ENCODE measurements at regions not wholly inside any gene's neighbourhood (a gene's known extent, or its start where the extent isn't known, plus 50 kb on each side); places are given as distances from the start of the nearest gene placed in this dataset.

GRCh38 chr19:33902395-33902794 is 105.7 kb downstream of the KCTD15 start:
- no peak for DNase-seq
- TF ChIP-seq, protein P1, sequence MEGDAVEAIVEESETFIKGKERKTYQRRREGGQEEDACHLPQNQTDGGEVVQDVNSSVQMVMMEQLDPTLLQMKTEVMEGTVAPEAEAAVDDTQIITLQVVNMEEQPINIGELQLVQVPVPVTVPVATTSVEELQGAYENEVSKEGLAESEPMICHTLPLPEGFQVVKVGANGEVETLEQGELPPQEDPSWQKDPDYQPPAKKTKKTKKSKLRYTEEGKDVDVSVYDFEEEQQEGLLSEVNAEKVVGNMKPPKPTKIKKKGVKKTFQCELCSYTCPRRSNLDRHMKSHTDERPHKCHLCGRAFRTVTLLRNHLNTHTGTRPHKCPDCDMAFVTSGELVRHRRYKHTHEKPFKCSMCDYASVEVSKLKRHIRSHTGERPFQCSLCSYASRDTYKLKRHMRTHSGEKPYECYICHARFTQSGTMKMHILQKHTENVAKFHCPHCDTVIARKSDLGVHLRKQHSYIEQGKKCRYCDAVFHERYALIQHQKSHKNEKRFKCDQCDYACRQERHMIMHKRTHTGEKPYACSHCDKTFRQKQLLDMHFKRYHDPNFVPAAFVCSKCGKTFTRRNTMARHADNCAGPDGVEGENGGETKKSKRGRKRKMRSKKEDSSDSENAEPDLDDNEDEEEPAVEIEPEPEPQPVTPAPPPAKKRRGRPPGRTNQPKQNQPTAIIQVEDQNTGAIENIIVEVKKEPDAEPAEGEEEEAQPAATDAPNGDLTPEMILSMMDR (IDR thresholded peaks at IDR 0.05; ENCODE audit: borderline replicate concordance, extremely low read depth, low read length, poor library complexity, severe bottlenecking): no peak
- no peak for TF ChIP-seq EZH2 (IDR thresholded peaks at IDR 0.05; ENCODE audit: borderline replicate concordance, low read depth, low read length, severe bottlenecking)
- H3K27me3 ChIP-seq (ENCODE audit: insufficient read depth, low read length, poor library complexity): peaks cover 4% of the 10 kb centered on the region
- H3K79me2 ChIP-seq (ENCODE audit: insufficient read depth, low read length): no peaks in the 10 kb centered on the region
- H3K4me3 ChIP-seq (ENCODE audit: low read depth in 1 of 2, low read length in 2 of 2): no peak overlapping the region
- H3K9me3 ChIP-seq (ENCODE audit: insufficient read depth, low read length, severe bottlenecking): peaks cover 7% of the 10 kb centered on the region
- no peak overlapping the region for H3K4me2 ChIP-seq (ENCODE audit: insufficient read depth, low read length)
- H4K20me1 ChIP-seq (ENCODE audit: insufficient read depth, low read length): no peaks in the 10 kb centered on the region
- H3K4me1 ChIP-seq (ENCODE audit: insufficient read depth, low read length): no peaks in the 10 kb centered on the region
- H3K36me3 ChIP-seq (ENCODE audit: insufficient read depth, low read length): no peaks in the 10 kb centered on the region
- no peak overlapping the region for H3K27ac ChIP-seq (ENCODE audit: low read length)
- no peak for ATAC-seq (ENCODE audit: insufficient read depth, low read depth)
- no peak overlapping the region for H2AFZ ChIP-seq (ENCODE audit: low read depth, low read length)
- H3K9ac ChIP-seq (ENCODE audit: low read depth, low read length): no peak overlapping the region

DNA sequence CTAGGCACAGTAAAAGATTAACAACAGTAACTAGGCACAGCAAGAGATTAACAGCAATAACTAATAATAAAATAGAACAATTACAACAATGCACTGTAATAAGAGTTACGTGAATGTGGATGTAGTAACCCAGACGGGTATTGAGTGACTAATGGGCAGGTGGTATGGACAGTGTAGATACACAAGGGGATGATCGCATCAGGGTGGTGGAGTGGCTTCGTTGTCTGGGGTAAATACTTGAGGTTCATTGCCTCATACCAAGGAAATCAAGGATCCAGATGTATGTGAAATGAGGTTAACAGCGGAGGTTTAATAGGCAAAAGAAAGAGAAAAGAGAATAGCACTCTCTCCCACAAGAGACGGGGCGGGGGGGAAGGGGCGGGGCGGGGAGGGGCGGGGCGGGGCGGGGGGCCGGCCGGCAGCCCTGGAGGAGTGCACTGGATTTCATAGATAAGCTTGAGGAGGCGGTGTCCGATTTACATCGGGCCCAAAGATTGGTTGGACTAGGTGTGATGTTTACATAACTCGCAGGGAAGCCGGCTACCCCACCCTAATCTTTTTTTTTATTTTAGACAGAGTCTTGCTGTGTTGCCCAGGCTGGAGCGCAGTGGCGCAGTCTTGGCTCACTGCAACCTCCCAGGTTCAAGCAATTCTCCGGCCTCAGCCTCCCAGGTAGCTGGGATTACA is 106.3 kb downstream of the KCTD15 start:
- H4K20me1 ChIP-seq (ENCODE audit: insufficient read depth, low read length): no peaks in the 10 kb centered on the region
- no peaks in the 10 kb centered on the region for H3K4me1 ChIP-seq (ENCODE audit: insufficient read depth, low read length)
- no peak overlapping the region for H3K27ac ChIP-seq (ENCODE audit: low read length)
- H3K9ac ChIP-seq (ENCODE audit: low read depth, low read length): no peak overlapping the region
- no peak overlapping the region for H2AFZ ChIP-seq (ENCODE audit: low read depth, low read length)
- H3K27me3 ChIP-seq (ENCODE audit: insufficient read depth, low read length, poor library complexity): peaks cover 4% of the 10 kb centered on the region
- H3K4me3 ChIP-seq (ENCODE audit: low read depth in 1 of 2, low read length in 2 of 2): no peak overlapping the region
- H3K4me2 ChIP-seq (ENCODE audit: insufficient read depth, low read length): no peak overlapping the region
- TF ChIP-seq, protein P1 (IDR thresholded peaks at IDR 0.05; ENCODE audit: borderline replicate concordance, extremely low read depth, low read length, poor library complexity, severe bottlenecking): no peak
- TF ChIP-seq EZH2 (IDR thresholded peaks at IDR 0.05; ENCODE audit: borderline replicate concordance, low read depth, low read length, severe bottlenecking): no peak
- ATAC-seq (ENCODE audit: insufficient read depth, low read depth) (no peak), DNase-seq (no peak)
- H3K79me2 ChIP-seq (ENCODE audit: insufficient read depth, low read length): no peaks in the 10 kb centered on the region
- peaks cover 6% of the 10 kb centered on the region for H3K9me3 ChIP-seq (ENCODE audit: insufficient read depth, low read length, severe bottlenecking)
- no peaks in the 10 kb centered on the region for H3K36me3 ChIP-seq (ENCODE audit: insufficient read depth, low read length)

- Histone ChIP-seq H3K36me3 (ENCODE audit: insufficient read depth, low read length) (no peaks in the 10 kb centered on the region), H4K20me1 (ENCODE audit: insufficient read depth, low read length) (no peaks in the 10 kb centered on the region), H3K4me3 (ENCODE audit: low read depth in 1 of 2, low read length in 2 of 2) (no peak overlapping the region), H3K27ac (ENCODE audit: low read length) (no peak overlapping the region), H3K9ac (ENCODE audit: low read depth, low read length) (no peak overlapping the region), H3K79me2 (ENCODE audit: insufficient read depth, low read length) (no peaks in the 10 kb centered on the region), H3K4me2 (ENCODE audit: insufficient read depth, low read length) (no peak overlapping the region), H2AFZ (ENCODE audit: low read depth, low read length) (no peak overlapping the region), H3K27me3 (ENCODE audit: insufficient read depth, low read length, poor library complexity) (peaks cover 4% of the 10 kb centered on the region), H3K9me3 (ENCODE audit: insufficient read depth, low read length, severe bottlenecking) (peaks cover 3% of the 10 kb centered on the region), H3K4me1 (ENCODE audit: insufficient read depth, low read length) (no peaks in the 10 kb centered on the region)
- no peak for ATAC-seq (ENCODE audit: insufficient read depth, low read depth)
- no peak for DNase-seq
- TF ChIP-seq, protein P1 (IDR thresholded peaks at IDR 0.05; ENCODE audit: borderline replicate concordance, extremely low read depth, low read length, poor library complexity, severe bottlenecking): no peak
- TF ChIP-seq EZH2 (IDR thresholded peaks at IDR 0.05; ENCODE audit: borderline replicate concordance, low read depth, low read length, severe bottlenecking): no peak
Measured at GRCh38 chr19:33903489-33903850, 106.8 kb downstream of the KCTD15 start.
